Brain microvascular endothelial cell (primary cell): ENCODE measurements at regions not wholly inside any gene's neighbourhood (a gene's known extent, or its start where the extent isn't known, plus 50 kb on each side); places are given as distances from the start of the nearest gene placed in this dataset.

ENCODE experiments used
- DNase-seq: peaks from one replicate; pipeline ENCODE4 v3.0.0-alpha.2; 2020
- H3K27ac ChIP-seq: fragments of 250-450 bp; sonication (Bioruptor Pico); 2 replicates; pipeline ENCODE4 v1.5.1; 2020; ENCODE audit warnings: mild to moderate bottlenecking, moderate library complexity
- H3K27me3 ChIP-seq: fragments of 250-450 bp; sonication (Bioruptor Pico); replicated peaks from 2 replicates; pipeline ENCODE4 v1.5.1; 2020; ENCODE audit warnings: mild to moderate bottlenecking
- H3K36me3 ChIP-seq: fragments of 250-450 bp; sonication (Bioruptor Pico); replicated peaks from 2 replicates; pipeline ENCODE4 v1.5.1; 2020; ENCODE audit warnings: mild to moderate bottlenecking
- H3K4me3 ChIP-seq: 2 replicates; pipeline ENCODE4 v1.5.1; 2011; ENCODE audit warnings: low read depth, mild to moderate bottlenecking, control low read depth, low read length, moderate library complexity
- in situ Hi-C: cut with HindIII; loops from 2 replicates; pipeline ENCODE4 v1.10.0; 2017; ENCODE audit warnings: low sequenced_read_pairs, low pct_ligation_motif_present
- TF ChIP-seq, protein P1 (sequence below): IDR thresholded peaks from 2 replicates; pipeline ENCODE4 v1.5.1; 2011; ENCODE audit warnings: low read depth, mild to moderate bottlenecking, moderate library complexity, low read length, control low read depth, inconsistent platforms; ENCODE audit errors: missing control alignments

DNA sequence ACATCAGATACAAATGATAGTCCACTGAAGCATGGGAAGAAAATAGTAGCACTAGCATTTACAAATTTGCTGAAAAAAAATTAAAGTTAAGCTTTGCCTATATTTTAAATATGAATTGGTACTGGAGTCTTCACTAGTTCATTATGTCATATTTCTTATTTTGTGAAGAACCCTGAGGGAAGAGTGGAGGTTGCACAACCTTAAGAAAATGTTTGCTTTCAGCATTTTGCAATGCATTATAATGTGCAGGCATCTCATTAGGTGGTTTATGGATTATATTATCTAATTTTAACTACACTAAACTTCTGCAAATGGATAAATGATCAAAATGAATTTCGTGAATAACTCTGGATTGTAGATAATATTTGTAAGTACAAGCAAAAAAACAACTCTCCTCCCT lies 390.8 kb upstream of the HS3ST5 start:
- DNase-seq = no peak
- H3K27ac ChIP-seq = no peak overlapping the region
- no peaks in the 10 kb centered on the region for H3K27me3 ChIP-seq
- in situ Hi-C loops = no loop called here
- no peak overlapping the region for H3K4me3 ChIP-seq
- no peaks in the 10 kb centered on the region for H3K36me3 ChIP-seq
- TF ChIP-seq, protein P1, sequence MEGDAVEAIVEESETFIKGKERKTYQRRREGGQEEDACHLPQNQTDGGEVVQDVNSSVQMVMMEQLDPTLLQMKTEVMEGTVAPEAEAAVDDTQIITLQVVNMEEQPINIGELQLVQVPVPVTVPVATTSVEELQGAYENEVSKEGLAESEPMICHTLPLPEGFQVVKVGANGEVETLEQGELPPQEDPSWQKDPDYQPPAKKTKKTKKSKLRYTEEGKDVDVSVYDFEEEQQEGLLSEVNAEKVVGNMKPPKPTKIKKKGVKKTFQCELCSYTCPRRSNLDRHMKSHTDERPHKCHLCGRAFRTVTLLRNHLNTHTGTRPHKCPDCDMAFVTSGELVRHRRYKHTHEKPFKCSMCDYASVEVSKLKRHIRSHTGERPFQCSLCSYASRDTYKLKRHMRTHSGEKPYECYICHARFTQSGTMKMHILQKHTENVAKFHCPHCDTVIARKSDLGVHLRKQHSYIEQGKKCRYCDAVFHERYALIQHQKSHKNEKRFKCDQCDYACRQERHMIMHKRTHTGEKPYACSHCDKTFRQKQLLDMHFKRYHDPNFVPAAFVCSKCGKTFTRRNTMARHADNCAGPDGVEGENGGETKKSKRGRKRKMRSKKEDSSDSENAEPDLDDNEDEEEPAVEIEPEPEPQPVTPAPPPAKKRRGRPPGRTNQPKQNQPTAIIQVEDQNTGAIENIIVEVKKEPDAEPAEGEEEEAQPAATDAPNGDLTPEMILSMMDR = no peak

DNA sequence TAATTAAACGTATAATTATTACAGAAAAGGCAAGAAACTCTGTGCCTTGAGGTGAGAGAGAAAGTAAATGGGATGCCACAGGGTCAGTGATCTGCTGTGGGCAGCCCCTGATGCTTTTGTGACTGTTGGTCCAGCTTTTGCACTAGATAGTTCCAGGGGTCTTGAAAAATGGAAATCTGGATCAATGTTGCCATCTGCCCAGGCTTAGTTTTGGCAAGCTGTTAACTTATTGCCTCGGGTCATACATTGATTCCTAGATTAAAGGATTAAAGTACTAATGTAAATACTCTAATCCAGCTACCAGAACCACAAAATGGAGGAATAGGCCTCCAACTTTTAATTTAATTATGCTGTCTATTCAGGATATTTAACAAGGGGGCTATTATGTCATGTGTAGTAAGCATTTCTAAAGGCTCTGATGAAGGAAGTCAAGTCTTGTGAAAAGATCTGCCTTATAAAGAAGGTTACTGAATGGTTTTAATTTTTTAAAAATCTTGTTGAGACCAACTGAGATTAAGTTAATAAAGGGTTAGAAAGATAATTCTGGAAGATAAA lies 376.0 kb upstream of the HS3ST5 start:
- in situ Hi-C loops = no loop called here
- H3K36me3 ChIP-seq = no peaks in the 10 kb centered on the region
- no peak for DNase-seq
- no peaks in the 10 kb centered on the region for H3K27me3 ChIP-seq
- no peak overlapping the region for H3K4me3 ChIP-seq
- H3K27ac ChIP-seq = no peak overlapping the region
- TF ChIP-seq, protein P1 = no peak

DNA sequence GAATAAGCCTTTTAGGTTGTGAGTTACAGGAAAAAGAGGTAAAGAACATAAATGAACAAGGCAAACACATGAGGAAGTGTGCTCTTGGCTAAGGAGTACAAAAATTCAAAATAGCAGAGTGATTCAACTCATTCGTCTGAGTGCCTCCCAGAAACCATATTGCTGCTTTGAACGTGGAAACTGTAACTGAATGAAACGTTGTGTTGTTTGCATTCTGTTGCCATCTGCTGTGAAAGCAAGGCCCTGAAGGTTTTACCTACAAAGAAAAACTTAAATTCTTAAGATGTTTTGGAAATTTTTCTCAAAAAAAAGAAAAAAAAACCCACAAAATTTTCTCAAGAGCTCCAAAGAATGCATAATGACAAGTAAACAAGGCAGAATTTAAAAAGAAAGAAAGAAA lies 375.4 kb upstream of the HS3ST5 start:
- Histone ChIP-seq H3K36me3 (no peaks in the 10 kb centered on the region), H3K27ac (no peak overlapping the region), H3K4me3 (no peak overlapping the region), H3K27me3 (no peaks in the 10 kb centered on the region)
- no peak for DNase-seq
- in situ Hi-C loops = no loop called here
- TF ChIP-seq, protein P1 = no peak

DNA sequence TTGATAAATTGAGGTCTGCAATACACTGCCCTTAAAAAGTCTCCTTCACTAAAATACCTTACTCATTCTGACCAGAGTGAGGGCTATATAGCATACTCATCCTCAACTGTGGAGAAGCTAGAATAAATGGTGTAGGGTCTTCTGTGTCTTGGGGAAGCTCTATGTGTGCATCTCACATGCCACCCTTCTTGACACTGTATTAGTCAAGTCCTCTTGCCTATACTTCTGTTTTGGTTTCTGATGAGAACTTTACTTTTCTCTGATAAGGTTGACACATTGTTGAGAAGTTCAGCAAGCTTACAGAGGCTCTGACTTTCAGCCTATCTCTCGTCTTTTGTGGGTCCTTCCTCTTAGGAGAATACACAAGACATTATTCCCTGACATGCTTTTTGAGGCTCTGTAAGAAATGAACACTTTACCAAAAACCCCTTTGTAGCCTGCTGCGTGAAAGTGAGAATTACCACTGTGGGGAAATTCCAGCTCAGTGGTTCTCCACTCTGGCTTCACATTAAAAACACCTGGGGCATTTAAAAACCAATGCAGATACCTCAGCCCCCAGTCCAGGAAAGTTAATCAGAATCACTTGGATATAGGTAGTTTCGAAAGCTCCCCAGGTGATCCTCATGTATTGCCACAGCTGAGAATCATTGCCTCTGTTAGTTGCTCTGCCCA lies 372.1 kb upstream of the HS3ST5 start:
- TF ChIP-seq, protein P1 = no peak
- in situ Hi-C loops = no loop called here

DNA sequence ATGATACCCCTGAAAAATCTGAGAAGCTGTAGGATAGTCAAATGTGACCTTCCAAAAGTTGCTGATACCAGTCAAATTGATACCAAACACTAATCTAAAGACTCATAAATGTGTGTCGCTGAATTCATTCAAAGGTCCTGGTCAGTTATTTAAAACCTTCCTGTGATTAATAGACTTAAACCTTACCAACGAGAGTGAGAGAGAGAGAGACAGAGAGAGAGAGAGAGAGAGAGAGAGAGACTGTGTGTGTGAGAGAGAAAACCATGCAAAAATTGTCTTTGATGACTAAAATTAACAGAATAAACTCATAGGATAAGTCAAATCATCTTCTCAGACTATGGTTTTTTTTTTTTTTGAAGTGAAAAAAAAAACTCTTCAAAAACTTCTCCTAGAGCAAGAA lies 370.9 kb upstream of the HS3ST5 start:
- in situ Hi-C loops = no loop called here
- no peaks in the 10 kb centered on the region for H3K36me3 ChIP-seq
- TF ChIP-seq, protein P1 = no peak

More for the DNA sequence above, 372.1 kb upstream of the HS3ST5 start:
- Histone ChIP-seq H3K4me3 (no peak overlapping the region), H3K27ac (no peak overlapping the region), H3K36me3 (no peaks in the 10 kb centered on the region), H3K27me3 (no peaks in the 10 kb centered on the region)
- DNase-seq = no peak

More for the DNA sequence above, 370.9 kb upstream of the HS3ST5 start:
- Histone ChIP-seq H3K27me3 (no peaks in the 10 kb centered on the region), H3K27ac (no peak overlapping the region), H3K4me3 (no peak overlapping the region)
- DNase-seq = no peak
